ENCODE measurements at regions not wholly inside any gene's neighbourhood (a gene's known extent, or its start where the extent isn't known, plus 50 kb on each side); places are given as distances from the start of the nearest gene placed in this dataset.

DNA sequence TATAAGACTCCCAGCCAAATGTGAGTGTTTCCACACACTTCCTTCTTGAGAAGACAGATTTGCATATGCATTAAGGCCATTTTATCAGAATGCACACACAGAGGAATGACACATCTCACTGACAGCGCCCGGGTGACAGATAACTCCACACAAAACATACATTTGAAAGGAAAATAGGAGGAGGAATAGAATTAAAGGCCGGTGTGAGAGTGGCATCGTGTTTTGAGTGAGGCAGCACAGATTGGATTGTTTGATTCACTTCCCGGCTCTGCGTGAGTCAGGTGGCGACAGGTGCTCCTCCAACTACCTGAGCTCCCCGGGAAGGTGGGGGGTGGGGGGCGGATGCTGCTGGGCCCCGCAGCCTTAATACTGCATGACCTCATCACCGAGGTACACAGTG, 429.0 kb downstream of the TSHZ3 start:
- TF ChIP-seq, protein P1, sequence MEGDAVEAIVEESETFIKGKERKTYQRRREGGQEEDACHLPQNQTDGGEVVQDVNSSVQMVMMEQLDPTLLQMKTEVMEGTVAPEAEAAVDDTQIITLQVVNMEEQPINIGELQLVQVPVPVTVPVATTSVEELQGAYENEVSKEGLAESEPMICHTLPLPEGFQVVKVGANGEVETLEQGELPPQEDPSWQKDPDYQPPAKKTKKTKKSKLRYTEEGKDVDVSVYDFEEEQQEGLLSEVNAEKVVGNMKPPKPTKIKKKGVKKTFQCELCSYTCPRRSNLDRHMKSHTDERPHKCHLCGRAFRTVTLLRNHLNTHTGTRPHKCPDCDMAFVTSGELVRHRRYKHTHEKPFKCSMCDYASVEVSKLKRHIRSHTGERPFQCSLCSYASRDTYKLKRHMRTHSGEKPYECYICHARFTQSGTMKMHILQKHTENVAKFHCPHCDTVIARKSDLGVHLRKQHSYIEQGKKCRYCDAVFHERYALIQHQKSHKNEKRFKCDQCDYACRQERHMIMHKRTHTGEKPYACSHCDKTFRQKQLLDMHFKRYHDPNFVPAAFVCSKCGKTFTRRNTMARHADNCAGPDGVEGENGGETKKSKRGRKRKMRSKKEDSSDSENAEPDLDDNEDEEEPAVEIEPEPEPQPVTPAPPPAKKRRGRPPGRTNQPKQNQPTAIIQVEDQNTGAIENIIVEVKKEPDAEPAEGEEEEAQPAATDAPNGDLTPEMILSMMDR (IDR thresholded peaks at IDR 0.05; ENCODE audit: extremely low read depth, insufficient read depth, missing control alignments), result no peak
- no peak for DNase-seq (ENCODE audit: low spot score)
- in situ Hi-C loops (cut with MboI; ENCODE audit: low pct_unique_long_range_greater_than_20kb, low sequenced_read_pairs, unreplicated experiment), result no loop called here

DNA sequence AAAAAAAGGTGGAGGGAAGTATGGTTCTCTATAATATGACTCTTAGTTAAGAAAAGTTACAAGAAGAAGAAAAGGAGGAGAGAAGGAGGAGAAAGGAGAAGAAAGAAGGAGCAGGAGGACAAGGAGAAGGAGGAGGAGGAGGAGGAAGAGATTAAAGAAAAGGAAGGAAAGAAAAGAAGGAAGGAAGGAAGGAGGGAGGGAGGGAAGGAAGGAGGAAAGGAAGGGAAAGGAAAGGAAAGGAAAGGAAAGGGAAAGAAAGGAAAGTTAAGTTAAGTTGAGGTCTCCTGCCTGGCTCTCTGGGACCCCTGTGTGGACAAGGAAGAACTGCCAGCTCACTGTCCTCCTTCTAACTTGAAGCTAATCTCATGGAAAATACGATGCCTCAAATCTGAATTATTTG, 429.5 kb downstream of the TSHZ3 start:
- in situ Hi-C loops (cut with MboI; ENCODE audit: low pct_unique_long_range_greater_than_20kb, low sequenced_read_pairs, unreplicated experiment), result no loop called here
- no peak for DNase-seq (ENCODE audit: low spot score)
- TF ChIP-seq, protein P1 (IDR thresholded peaks at IDR 0.05; ENCODE audit: extremely low read depth, insufficient read depth, missing control alignments), result no peak

DNA sequence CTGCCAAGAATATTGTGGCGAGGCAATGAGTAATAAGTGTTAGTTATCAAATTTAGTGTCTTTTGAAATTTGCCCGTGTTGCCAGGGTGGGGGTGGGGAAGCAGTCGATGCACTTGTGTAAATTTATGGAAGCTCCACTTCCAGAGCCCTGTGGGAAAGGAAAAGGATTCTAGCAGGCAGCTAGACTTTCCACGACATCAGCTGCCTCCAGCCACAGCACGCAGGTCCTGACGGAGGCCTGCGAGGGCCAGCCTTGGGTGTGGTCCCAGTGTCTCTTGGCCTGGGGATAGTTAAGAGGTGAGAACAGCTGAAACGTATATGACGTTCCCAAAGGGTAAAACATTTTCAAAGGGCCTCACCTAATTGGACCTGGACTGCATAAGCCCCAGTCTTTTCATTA, 433.0 kb downstream of the TSHZ3 start:
- in situ Hi-C loops (cut with MboI; ENCODE audit: low pct_unique_long_range_greater_than_20kb, low sequenced_read_pairs, unreplicated experiment), result no loop called here
- no peak for DNase-seq (ENCODE audit: low spot score)
- TF ChIP-seq, protein P1 (IDR thresholded peaks at IDR 0.05; ENCODE audit: extremely low read depth, insufficient read depth, missing control alignments), result no peak

DNA sequence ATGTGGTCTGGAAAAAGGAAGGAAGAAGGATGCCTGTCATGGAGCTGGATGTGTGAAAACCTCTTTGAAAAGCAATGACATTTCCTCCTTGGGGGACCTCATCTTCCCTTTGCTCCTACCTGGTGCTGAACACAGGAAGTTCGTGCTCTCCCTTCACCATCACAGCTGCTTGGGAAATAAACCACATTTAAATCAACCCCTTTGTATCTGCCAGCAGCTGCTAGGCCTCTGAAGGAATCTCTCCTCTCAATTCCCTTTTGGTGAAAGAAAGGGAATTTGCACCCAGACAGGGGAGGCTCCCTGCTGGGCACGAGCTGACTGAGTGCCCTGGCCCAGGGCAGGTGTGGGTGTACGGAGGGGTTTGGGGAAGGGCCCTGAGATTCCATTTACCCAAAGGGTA, 437.7 kb downstream of the TSHZ3 start:
- no peak for DNase-seq (ENCODE audit: low spot score)
- TF ChIP-seq, protein P1 (IDR thresholded peaks at IDR 0.05; ENCODE audit: extremely low read depth, insufficient read depth, missing control alignments), result no peak
- in situ Hi-C loops (cut with MboI; ENCODE audit: low pct_unique_long_range_greater_than_20kb, low sequenced_read_pairs, unreplicated experiment), result no loop called here

DNA sequence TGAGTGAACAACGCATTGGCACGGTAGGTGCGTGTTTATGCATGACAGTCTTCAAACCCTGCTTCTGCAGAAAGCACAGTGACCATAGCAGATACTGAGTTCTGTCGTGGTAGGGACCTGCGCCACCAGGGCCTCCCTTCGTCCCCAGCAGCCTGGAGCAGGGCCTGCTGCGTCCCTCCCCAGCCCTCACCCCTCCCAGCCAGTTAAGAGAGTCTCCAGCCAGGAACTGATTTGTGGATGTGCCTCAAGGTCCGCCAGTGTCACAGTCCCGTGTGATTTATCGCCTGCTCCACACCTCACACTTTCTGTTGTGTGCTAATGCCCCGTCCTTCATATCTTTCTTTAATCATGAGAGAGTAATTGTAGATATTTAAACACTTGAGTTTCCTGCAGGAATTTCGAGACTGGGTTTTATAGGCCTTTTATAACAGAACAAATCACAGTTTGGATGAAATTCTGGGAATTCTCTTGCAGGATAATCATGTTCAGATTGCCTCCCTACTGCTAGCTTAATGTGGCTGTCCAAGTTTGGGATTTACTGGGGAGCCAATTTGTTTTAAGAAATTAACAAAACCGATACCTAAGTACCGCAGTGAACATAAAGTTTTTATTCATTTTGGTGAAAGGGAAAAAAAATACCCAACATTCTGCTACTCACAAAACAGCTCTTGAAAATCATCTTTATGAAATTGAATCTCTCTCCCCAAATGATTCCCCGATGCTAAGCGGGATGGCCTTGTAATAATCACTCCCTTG, 438.6 kb downstream of the TSHZ3 start:
- no peak for DNase-seq (ENCODE audit: low spot score)
- TF ChIP-seq, protein P1 (IDR thresholded peaks at IDR 0.05; ENCODE audit: extremely low read depth, insufficient read depth, missing control alignments), result no peak
- in situ Hi-C loops (cut with MboI; ENCODE audit: low pct_unique_long_range_greater_than_20kb, low sequenced_read_pairs, unreplicated experiment), result no loop called here

DNA sequence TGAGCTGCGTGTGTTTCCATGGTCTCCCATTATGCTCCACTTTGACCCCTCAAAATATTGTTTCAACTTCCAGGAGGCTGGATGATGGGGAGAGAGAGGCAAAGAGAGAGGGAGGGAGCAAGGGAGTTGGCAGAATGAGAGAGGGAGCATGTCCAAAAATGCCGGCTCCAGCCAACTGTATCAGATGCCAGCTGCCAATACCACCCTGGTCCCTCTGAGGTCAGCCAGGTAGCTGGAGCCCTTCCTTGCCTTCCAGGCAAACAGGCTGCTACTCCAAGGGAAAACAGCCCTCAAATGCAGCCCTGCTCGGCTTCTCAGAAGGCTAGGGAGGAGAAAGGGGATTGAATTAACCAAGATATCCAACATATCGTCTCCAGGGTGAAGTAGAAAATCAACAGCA, 440.0 kb downstream of the TSHZ3 start:
- TF ChIP-seq, protein P1 (IDR thresholded peaks at IDR 0.05; ENCODE audit: extremely low read depth, insufficient read depth, missing control alignments), result no peak
- in situ Hi-C loops (cut with MboI; ENCODE audit: low pct_unique_long_range_greater_than_20kb, low sequenced_read_pairs, unreplicated experiment), result no loop called here
- DNase-seq (ENCODE audit: low spot score), result no peak
